ENCODE measurements at regions not wholly inside any gene's neighbourhood (a gene's known extent, or its start where the extent isn't known, plus 50 kb on each side); places are given as distances from the start of the nearest gene placed in this dataset.
A peak's percentile ranks its signal among the peaks of the same experiment; 100 is the strongest.

DNA sequence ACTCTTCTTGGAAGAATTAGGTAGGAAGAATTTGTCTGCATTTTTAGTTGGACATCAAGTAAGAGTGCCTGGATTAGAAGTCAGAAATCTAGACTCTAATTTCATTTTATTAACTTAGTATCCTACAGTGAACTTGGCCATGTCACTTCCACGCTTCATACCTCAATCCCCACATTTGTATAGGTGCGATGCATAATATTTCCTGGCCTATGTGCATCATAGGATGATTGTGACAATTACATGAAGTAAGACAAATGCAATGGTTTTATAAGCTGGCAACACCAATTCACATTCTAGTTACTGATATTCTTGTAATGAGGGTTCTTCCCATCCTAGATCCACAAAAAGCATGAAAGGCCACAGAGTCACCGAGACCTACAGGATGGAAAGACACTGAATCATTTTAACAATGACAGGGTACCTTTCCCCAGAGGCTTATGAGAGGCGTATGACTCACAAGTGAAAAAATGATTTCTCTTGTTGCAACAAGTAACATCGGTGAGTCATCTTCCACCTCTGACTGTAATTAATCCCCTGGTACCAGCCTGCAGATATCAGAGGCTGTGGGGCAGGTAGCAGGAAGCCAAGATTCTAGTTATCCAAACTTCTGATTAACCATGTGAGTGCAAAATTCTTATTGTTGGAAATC lies 56.0 kb upstream of the OR5AK2 start:
- peak; percentile 77 for DNase-seq (ENCODE audit: low read depth)

DNA sequence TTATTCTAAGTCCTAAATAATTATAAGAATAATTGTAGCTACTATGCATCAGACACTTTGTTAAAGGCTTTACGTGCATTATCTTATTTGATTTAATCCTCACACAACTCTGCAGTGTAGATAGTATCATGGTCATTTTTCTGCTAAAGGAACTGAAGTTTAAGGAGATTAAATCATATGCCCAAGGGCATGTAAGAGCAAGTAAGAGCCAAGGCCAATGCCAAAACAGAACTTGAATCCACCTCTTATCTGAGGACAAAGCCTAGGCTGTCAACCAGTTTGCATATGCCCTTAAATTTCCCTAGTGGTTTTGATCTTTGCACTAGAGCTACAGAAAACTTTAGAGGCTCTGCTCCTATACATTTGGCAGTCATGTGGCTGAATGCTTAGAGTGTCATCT lies 65.6 kb upstream of the OR5AK2 start:
- DNase-seq (ENCODE audit: low read depth) = no peak

- no peak for DNase-seq (ENCODE audit: low read depth)
Measured at GRCh38 chr11:56922421-56922820, 66.3 kb upstream of the OR5AK2 start.

DNA sequence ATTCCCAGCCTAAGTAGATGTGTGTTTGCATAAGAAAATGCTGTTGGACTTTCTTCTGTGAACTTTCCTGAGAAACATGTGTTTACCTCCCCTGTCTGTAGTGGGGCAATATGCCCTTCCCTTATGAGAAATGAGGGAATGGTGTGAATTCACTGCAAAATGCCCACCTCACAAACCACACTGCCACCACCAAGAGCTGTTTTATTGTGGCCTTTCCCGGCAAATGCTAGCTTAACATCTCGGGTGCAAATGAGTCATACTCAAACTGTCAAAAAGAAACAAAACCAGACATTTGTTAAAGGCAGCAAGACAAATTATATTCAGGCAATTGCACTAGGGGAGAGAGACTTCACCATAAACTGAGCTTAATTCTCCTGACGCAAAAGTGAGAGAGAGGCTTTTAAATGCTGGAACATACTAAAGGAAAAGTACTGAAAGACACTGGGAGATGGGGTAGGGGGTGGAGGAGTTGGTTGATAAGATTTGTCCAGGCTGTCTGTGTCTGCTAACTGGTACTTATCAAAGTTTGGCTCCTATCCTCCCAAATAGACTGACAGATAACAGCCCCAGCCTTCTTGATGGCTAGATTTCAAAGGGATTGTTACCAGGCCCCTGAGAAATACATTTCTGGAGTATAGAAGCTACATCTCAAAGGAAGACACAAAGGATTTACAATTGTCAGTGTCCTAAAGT lies 70.9 kb upstream of the OR5AK2 start:
- DNase-seq (ENCODE audit: low read depth) = no peak

DNA sequence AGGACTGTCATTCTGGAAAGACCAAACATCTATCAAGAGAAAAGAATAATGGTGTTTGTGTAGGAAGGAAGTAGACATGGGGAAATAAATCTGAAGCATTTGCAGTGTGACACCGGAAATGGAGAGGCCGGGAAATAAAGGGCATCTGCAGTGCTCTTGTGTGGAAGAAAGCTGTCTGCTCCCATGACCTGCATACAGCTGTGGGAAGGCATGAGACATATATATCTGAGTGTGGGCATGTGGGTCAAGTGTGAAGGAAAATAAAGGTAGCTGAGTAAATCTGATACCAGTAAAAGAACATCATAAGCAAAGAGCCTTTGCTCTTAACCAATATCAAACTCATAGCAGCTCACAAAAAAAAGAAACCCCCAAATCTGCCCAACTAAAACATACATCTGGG lies 72.1 kb upstream of the OR5AK2 start:
- no peak for DNase-seq (ENCODE audit: low read depth)

DNA sequence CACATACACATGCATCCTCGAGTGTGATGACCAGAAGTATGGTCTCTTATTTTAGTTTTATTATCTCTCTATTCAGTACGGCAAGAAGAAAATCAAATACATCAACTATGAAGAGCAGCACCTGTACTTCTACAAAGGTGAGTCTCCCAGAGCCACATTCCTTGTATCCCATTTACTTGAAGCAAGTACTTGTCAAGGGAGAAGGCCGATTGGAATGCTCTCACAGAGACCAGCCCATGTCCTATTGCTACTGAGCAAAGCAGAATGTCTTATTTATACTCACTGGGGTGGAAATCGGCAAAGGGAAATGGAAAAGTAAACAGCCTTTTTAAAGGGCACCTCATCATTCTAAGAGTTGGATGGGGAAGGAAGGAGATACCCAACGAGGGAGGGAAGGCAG lies 72.6 kb upstream of the OR5AK2 start:
- DNase-seq (ENCODE audit: low read depth) = no peak

GRCh38 chr11:56911312-56911711 lies 77.4 kb upstream of the OR5AK2 start:
- DNase-seq (ENCODE audit: low read depth) = no peak

GRCh38 chr11:56910785-56911184 lies 77.9 kb upstream of the OR5AK2 start:
- no peak for DNase-seq (ENCODE audit: low read depth)

- no peak for DNase-seq (ENCODE audit: low read depth)
Measured at GRCh38 chr11:56910046-56910773, 78.5 kb upstream of the OR5AK2 start.

DNA sequence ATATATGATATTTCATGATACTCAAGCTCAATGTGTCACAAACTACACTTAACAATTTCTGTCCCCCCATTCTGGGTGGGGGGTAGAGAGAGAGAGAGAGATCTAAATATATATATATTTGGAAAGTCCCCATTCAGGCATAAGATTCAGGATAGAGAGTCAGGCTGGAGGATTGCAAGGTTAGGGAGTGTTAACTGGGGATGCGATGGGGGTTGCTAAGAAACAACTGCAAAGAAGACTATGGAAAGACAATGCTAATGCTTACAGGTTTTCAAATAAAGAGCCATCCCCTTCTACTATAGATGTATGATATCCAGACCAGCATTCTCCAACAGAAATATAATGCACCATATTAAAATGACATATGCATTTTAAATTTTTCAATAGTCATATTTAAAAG lies 79.2 kb upstream of the OR5AK2 start:
- no peak for DNase-seq (ENCODE audit: low read depth)

DNA sequence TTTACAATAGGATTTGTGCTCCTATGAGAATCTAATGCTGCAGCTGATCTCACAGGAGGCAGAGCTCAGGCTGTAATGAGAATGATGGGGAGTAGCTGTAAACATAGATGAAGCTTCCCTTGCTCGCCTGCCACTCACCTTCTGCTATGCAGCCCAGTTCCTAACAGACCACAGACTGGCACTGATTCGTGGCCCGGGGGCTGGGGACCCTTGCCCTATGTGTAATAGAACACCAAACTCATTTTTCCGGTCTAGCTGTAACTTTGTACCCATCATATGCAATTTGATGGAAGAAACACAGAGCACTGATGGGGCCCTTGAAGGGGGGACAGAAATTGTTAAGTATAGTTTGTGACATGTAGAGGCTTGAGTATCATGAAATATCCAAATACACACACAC lies 79.6 kb upstream of the OR5AK2 start:
- no peak for DNase-seq (ENCODE audit: low read depth)

- no peak for DNase-seq (ENCODE audit: low read depth)
Measured at GRCh38 chr11:56906683-56907148, 82.0 kb upstream of the OR5AK2 start.

GRCh38 chr11:56905936-56906335 lies 82.8 kb upstream of the OR5AK2 start:
- DNase-seq (ENCODE audit: low read depth) = no peak

GRCh38 chr11:56905442-56905841 lies 83.3 kb upstream of the OR5AK2 start:
- DNase-seq (ENCODE audit: low read depth) = no peak

DNA sequence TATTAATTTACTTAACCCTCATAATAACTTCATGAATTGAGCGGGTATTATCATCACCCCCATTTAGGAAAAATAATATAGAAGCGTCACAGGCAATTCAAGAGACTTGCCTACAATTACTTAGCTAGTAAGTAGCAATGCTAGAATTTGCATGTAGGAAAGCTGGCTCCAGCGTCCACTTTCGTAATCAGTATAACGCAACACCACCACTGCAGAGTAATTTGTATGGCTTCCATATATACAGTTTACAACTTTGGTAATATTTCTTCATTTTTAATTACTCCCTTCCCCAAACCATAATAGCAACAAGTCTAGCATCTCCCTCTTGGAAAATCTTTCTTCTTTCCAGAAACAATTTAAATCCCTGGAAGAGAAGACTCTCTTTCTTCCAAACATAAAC lies 89.9 kb upstream of the OR5AK2 start:
- no peak for DNase-seq (ENCODE audit: low read depth)

GRCh38 chr11:56890584-56891305 lies 98.0 kb upstream of the OR5AK2 start:
- DNase-seq (ENCODE audit: low read depth) = no peak

- no peak for DNase-seq (ENCODE audit: low read depth)
Measured at GRCh38 chr11:56889986-56890385, 98.7 kb upstream of the OR5AK2 start.

GRCh38 chr11:56887940-56888339 lies 100.8 kb upstream of the OR5AK2 start:
- DNase-seq (ENCODE audit: low read depth) = no peak

DNA sequence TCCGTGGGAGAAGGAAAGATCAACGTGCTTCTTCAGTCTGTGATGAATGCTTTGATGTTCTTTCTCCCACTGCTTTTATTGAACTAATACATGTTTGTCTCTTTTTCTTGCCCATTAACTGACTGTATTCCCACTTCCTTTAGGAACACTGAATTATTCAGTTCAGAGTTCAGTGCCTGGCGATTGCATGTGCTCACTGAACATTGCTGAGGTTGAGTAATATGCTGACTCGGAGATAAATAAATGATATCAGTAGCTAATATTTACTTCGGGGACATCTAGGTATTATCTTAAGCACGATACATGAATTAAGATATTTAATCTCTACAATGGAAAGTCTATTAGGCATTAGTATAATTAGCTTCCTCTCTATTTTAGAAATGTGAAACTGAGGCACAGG lies 102.3 kb upstream of the OR5AK2 start:
- DNase-seq (ENCODE audit: low read depth) = no peak

DNA sequence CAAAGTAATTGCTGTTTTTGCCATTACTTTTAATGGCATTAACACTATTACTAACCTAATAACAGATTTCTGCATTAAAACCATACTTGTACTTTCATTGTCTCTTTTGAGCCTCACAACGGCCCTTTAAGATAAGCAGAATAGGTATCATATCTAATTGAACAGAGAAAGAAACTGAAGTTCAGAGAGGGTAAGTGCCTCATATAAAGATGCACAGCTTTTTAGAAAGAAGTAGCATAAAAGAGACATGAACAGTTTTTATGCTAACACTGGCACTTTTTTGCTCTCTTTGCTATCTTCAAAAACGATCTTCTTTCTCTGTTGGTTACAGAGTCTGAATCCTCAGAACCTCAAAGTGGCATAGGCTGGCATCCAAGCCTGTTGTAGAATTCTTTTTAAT lies 102.9 kb upstream of the OR5AK2 start:
- DNase-seq (ENCODE audit: low read depth) = no peak

DNA sequence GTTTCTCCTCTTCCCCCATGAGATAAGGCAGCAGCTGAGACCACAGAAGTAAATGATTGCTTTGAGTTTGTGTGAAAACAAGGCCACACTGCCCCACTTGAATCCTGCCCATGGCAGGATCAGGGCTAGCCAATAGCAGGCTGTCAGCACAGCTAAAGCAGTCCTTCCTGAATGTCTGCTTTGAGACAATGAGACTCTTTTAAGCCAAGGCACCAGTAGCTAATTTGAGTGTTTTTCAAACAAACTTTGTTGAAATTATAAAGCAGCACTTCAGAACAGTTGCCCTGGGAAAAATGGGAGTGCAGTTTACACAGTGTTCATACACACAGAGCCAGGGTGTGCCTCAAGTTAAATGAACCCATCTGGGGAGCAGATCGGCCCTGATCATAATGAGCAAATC lies 103.5 kb upstream of the OR5AK2 start:
- DNase-seq (ENCODE audit: low read depth) = no peak

DNA sequence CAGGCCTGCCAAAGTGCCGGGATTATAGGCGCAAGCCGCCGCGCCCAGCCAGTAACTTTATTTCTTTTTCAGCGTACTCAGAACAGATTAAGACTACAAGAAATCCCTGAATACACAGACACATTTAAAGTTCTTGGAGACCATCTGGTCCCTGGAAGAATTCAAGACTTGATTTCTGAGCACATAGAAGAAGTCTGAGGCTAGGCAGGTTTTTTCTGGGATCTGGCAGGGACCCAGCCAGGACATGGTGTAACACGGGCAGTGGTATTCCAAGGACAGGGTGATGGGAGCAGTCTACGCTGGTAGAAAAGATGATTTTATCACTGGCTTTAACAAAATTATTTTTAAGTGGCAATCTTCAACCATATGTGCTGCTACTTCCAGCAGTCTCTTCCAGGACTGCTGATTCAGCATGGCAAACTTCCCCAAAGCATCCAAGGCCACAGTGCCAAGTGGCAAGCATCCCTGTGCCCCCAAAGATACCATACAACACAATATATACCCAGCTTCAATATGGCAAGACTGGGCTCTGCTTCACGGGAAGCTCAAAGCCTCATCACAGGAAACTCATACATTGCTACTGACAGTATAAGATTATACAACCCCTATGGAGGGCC lies 105.2 kb upstream of the OR5AK2 start:
- DNase-seq (ENCODE audit: low read depth) = no peak

All from ELR (cell line).